IPS-20b (cell line): ENCODE measurements at regions not wholly inside any gene's neighbourhood (a gene's known extent, or its start where the extent isn't known, plus 50 kb on each side); places are given as distances from the start of the nearest gene placed in this dataset.
A peak's percentile ranks its signal among the peaks of the same experiment; 100 is the strongest.

ENCODE experiments used
- H3K27ac ChIP-seq: one replicate; pipeline ENCODE4 v1.5.1; 2013; ENCODE audit warnings: low read length
- H3K27me3 ChIP-seq: 2 replicates; pipeline ENCODE4 v1.6.1; 2013; ENCODE audit warnings: mild to moderate bottlenecking, low read length, inconsistent platforms; ENCODE audit not compliant: insufficient read depth
- H3K36me3 ChIP-seq: 2 replicates; pipeline ENCODE4 v1.6.1; 2013; ENCODE audit warnings: low read depth, mild to moderate bottlenecking, inconsistent platforms, low read length, moderate library complexity; ENCODE audit not compliant: insufficient read depth
- H3K4me1 ChIP-seq: 2 replicates; pipeline ENCODE4 v1.6.1; 2013; ENCODE audit warnings: mild to moderate bottlenecking, control low read depth, inconsistent platforms, low read length, moderate library complexity; ENCODE audit not compliant: insufficient read depth
- H3K4me3 ChIP-seq: 2 replicates; pipeline ENCODE4 v1.5.1; 2013; ENCODE audit warnings: mild to moderate bottlenecking, low read length, inconsistent platforms
- H3K9ac ChIP-seq: 2 replicates; pipeline ENCODE4 v1.6.1; 2013; ENCODE audit warnings: low read depth, mild to moderate bottlenecking, inconsistent platforms, low read length, moderate library complexity
- H3K9me3 ChIP-seq: 2 replicates; pipeline ENCODE4 v1.6.1; 2013; ENCODE audit warnings: mild to moderate bottlenecking, low read depth, low read length, inconsistent platforms; ENCODE audit not compliant: insufficient read depth

DNA sequence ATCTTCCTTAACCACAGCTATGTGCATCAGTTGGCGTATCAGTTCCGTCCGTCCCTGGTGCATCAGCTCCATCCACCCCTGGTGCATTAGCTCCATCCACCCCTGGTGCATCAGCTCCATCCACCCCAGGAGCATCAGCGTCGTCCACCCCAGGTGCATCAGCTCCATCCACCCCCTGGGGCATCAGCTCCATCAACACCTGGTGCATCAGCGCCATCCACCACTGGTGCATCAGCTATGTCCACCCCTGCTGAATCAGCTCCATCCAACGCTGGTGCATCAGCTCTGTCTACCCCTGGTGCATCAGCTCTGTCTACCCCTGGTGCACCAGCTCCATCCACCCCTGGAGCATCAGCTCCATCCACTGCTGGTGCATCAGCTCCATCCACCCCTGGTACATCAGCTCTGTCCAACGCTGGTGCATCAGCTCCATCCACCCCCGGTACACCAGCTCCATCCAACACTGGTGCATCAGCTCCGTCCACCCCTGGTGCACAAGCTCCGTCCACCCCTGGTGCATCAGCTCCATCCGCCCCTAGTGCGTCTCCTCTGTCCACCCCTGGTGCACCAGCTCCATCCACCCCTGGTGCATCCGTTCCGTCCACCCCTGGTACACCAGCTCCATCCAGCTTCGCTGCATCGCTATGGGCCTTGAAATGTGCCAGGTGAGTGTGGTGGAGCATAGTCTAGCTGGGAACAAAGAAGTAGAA is 106.6 kb upstream of the ZBTB40 start:
- Histone ChIP-seq H3K27ac (no peak overlapping the region), H3K9me3 (no peaks in the 10 kb centered on the region), H3K9ac (no peak overlapping the region), H3K4me3 (no peak overlapping the region), H3K27me3 (peaks cover 12% of the 10 kb centered on the region; the same call in 1 of the 2 replicates), H3K36me3 (no peaks in the 10 kb centered on the region), H3K4me1 (no peaks in the 10 kb centered on the region; the same call in 1 of the 2 replicates)

DNA sequence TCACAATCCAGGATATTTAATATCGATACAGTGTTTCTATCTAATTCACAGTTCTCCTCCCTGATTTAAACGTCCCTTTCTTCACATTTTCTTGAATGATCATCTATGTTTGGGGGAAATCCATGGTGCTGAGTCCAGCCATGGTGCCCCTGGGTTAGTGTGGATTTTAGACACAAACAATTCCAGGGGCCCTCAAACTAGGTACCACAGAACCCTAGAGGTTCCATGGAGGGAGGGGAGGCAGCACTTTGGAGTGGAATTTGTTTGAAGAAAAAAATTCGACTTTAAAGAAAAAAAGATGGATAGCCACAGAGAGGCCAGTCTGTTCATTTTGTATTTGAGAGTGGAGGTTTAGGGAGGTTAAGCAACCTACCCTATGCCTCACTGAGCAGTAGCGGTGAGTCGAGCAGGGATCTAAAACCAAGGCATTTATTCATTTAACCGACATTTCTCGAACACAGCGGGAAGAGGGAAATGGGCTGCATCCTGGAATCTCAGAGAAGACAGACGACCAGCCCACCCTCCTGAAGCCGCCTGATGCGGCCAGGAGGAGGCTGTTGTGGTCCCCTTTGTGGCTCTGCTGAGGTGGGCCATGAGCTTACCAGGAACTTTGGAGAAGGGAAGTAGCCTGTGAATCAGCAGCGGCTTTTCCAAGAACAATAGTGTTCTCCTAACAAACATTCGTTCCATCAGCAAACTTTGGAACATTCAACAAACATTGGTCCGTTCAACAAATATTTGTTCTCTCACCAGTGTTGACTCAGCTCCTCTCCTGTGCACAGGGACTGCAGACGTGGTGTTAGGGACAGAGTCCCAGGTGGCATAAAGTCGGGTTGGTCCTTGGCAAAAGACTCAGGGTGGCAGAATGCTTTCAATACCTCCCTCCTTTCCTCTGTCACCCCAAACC is 103.5 kb upstream of the ZBTB40 start:
- Histone ChIP-seq H3K4me3 (no peak overlapping the region), H3K27me3 (peaks cover 26% of the 10 kb centered on the region), H3K27ac (no peak overlapping the region), H3K9me3 (no peaks in the 10 kb centered on the region), H3K4me1 (peaks cover 11% of the 10 kb centered on the region; the same call in 1 of the 2 replicates), H3K9ac (no peak overlapping the region), H3K36me3 (no peaks in the 10 kb centered on the region)

DNA sequence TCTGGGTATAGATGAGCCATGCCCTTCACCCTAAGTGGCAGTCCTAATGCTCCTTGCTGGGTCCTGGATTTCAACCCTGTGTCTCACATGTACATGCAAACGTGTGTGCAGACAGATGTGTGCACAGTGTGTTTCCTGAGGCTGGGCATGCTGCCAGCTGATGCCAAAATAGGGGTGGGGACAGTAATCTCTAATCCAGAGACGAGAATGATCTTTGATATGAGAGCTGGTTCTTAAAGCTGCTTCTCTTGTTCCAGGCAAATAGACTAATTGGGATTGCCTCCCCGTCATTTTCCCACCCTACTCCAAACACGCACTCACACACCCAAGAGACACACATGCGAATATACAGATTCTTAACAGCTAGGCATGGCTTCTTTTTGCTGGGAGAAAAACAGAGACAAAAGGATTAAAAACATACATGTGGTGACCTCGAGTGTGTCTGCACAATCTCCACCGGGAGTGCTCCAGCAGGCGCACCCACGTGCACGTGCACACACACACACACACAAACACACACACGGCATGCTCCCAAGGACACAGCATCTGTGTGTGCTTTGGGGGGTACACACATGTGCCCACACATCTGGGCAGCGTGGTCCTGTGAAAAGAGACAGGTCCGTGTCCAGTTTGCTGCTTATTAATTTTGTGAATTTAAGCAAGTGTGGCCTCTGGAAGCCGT is 102.1 kb upstream of the ZBTB40 start:
- Histone ChIP-seq H3K36me3 (no peaks in the 10 kb centered on the region), H3K4me1 (peaks cover 11% of the 10 kb centered on the region; the same call in 1 of the 2 replicates), H3K27ac (no peak overlapping the region), H3K9me3 (no peaks in the 10 kb centered on the region), H3K27me3 (peaks cover 20% of the 10 kb centered on the region), H3K4me3 (no peak overlapping the region), H3K9ac (no peak overlapping the region)

DNA sequence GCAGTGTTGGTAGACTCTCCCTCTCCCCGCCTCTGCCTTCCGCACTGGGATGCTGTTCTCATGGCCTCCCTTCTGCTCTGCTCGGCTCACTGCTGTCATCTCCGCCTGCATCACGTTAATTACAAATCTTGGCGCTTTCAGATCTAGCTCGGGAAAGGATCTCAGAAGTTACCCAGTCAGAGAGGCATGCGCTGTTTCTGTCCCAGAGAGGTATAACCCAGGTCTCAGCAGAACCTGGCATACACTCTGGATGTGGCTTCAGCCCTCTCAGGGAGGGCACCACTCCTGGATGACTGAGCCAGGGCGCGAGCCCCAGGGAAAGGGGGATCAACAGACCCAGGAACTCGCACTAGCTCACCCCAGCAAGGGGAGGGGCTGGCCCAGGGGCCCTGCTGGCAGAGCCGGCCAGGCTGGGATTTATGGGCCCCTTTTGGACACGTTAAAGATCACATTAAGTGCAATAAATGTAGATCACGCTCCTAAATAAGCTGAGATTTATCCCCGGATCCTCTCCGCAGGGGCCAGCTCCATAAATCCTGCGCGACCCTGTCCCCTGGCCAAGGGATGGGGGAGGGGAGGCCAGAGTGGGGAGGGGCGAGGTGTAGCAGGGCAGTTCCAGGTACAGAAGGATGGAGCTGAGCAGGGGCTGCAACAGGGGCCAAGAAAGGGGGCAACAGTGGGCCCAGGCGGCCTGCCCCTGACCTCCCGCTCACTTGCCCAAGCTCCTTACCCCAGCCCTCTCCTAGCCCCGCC is 101.3 kb upstream of the ZBTB40 start:
- Histone ChIP-seq H3K9me3 (no peaks in the 10 kb centered on the region), H3K9ac (no peak overlapping the region), H3K4me3 (peak overlapping the region; percentile 39; the same call in 1 of the 2 replicates), H3K36me3 (no peaks in the 10 kb centered on the region), H3K27ac (no peak overlapping the region), H3K4me1 (peaks cover 11% of the 10 kb centered on the region; the same call in 1 of the 2 replicates), H3K27me3 (peaks cover 14% of the 10 kb centered on the region)

DNA sequence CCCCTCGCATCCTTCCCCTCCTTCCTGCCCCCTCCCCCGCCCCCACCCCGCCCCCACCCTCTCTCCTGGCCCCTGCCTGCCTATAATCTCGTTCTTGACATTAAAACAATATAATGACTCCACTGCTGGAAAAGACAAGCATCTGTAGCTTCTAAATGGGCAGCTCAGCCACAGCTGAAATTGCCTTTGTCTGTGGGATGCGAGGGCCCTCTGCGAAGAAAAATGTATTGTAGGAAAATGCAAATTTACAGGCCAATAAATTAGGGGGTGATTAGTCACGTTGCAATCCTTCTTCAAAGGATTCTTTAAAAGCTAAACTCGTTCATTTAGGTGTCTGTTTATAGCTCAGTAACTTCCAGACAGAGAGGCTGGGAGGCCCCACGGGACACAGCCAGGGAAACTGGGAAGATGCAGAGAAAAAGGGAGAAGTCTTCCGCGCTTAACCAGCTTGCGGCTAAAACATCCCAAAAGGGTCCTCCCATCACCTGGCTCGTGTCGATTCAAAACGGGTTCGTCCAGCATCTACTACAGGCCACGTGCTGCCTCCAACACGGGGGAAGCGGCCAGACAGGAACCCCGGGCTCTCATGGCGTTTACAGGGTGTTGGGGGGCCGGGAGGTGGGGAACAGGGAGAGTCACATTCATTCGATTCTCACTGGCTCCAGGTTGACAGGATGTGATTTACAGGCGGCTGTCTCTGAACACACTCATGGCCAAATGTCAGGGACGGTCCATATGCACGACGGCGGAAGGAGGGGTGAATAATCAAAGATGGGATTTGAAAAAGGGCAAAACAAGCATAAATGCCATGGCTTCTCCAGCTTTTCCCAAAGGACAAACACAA is 100.5 kb upstream of the ZBTB40 start:
- peaks cover 11% of the 10 kb centered on the region; the same call in 1 of the 2 replicates for H3K4me1 ChIP-seq
- H3K9ac ChIP-seq, result no peak overlapping the region
- peaks cover 14% of the 10 kb centered on the region; the same call in 1 of the 2 replicates for H3K27me3 ChIP-seq
- H3K27ac ChIP-seq, result no peak overlapping the region
- no peaks in the 10 kb centered on the region for H3K36me3 ChIP-seq
- no peak overlapping the region; the same call in 1 of the 2 replicates for H3K4me3 ChIP-seq
- H3K9me3 ChIP-seq, result no peaks in the 10 kb centered on the region

DNA sequence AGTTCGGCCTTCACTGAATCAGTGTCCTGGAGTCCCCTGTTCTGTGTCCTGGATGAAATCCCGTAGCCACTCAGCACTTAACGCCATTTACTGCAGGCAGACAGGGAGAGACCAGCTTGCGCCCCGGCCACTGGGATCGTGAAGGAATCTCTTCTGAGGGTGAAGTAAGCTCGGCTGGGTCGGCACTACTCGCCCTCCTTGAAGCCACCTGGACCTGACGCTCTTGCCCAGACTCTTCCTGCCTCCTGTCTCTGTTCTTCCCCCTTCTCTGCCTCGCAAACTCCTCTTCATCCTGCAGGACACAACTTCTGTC is 99.9 kb upstream of the ZBTB40 start:
- peaks cover 11% of the 10 kb centered on the region; the same call in 1 of the 2 replicates for H3K4me1 ChIP-seq
- no peak overlapping the region for H3K4me3 ChIP-seq
- H3K9ac ChIP-seq, result no peak overlapping the region
- H3K27ac ChIP-seq, result no peak overlapping the region
- no peaks in the 10 kb centered on the region for H3K36me3 ChIP-seq
- peaks cover 14% of the 10 kb centered on the region; the same call in 1 of the 2 replicates for H3K27me3 ChIP-seq
- no peaks in the 10 kb centered on the region for H3K9me3 ChIP-seq

DNA sequence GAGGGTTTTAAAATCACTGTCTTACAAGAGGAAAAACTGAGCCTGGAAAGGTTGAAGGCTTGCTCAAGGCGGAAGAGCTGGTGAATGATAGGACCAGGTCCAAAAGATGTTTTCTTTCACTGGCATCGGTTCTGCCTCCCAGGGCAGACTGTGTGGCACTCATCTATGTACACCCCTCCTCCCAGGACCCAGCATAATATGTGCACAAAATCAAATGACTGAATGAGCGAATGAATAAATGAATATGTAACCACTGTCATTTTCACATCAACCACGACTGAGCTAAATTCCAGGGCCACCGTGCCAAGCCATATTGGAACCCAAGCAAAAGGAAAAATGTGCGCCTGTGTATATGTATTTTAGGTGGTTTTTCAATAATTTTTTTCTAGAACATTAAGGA is 99.3 kb upstream of the ZBTB40 start:
- Histone ChIP-seq H3K9ac (no peak overlapping the region), H3K36me3 (no peaks in the 10 kb centered on the region), H3K27me3 (peaks cover 14% of the 10 kb centered on the region; the same call in 1 of the 2 replicates), H3K9me3 (no peaks in the 10 kb centered on the region), H3K4me3 (no peak overlapping the region), H3K4me1 (peaks cover 11% of the 10 kb centered on the region; the same call in 1 of the 2 replicates), H3K27ac (no peak overlapping the region)

DNA sequence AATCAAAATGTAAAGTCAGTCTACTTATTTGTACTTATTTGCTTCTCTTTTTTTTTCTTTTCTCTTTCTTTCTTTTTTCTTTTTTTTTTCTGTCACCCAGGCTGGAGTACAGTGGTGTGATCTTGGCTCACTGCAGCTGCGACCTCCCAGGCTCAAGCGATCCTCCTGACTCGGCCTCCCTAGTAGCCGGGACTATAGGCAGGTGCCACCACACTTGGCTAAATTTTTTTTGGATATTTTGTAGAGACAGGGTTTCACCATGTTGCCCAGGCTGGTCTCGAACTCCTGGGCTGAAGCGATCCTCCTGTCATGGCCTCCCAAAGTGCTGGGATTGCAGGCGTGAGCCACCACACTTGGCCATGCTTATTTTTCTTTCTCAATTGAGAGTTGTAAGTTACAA is 98.8 kb upstream of the ZBTB40 start:
- no peak overlapping the region for H3K27ac ChIP-seq
- H3K9ac ChIP-seq, result no peak overlapping the region
- H3K9me3 ChIP-seq, result no peaks in the 10 kb centered on the region
- H3K4me1 ChIP-seq, result peaks cover 11% of the 10 kb centered on the region; the same call in 1 of the 2 replicates
- peaks cover 14% of the 10 kb centered on the region; the same call in 1 of the 2 replicates for H3K27me3 ChIP-seq
- H3K4me3 ChIP-seq, result no peak overlapping the region
- no peaks in the 10 kb centered on the region for H3K36me3 ChIP-seq

DNA sequence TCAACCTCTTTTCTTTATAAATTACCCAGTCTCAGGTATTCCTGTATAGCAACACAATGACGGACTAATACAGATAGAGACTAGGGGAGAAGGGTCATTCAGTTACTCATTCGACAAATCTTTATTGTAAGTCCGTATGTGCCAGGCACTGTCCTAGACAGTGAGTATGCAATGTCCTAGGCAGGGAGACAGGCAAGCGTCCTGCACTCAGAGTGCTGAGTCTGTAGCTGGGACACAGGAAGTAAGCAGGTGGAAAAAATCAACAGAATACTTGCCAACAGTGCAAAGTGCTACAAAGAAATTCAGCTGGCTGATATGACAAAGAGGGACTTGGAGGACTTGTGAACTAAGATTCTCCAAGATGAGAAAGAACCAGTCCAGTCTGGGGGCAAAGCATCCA is 92.2 kb upstream of the ZBTB40 start:
- Histone ChIP-seq H3K36me3 (no peaks in the 10 kb centered on the region), H3K4me3 (no peak overlapping the region), H3K27ac (no peak overlapping the region), H3K4me1 (no peaks in the 10 kb centered on the region), H3K9ac (no peak overlapping the region), H3K9me3 (no peaks in the 10 kb centered on the region), H3K27me3 (no peaks in the 10 kb centered on the region; the same call in 1 of the 2 replicates)

DNA sequence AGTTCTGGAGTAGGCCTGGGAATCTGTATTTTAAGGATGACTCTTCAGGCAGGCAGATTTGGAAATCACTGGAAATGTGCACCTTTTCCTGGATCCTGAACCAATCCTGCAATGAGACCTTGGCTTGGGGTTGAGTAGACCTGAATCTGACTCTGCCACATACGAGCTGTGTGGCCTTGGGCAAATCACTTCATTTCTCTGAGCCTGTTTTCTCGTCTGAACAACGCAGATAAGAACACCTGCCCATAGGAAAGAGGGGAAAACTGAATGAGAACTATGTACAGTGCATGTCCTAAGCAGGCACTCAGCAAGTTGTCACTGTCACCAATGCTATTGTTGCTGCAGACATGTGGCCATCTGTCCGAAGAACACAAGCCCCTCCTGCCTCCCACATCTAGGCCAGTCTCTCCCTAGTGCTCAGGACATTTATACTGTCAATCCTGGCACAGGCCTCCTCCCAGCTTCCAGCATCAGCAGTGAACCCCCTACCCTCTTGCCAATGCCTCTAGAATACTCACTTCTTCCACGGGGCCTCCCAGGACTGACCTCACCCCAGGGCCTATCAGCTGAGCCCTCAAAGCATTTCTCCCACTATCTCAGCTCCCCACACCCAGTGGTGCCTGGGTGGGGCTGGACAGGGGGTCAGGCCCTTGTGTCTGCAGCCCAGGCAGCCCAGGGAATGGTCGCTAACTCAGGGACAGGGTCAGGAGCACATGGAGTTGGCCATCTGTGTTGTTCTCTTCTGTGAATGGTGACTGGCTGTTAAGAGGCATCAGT is 88.8 kb upstream of the ZBTB40 start:
- Histone ChIP-seq H3K4me3 (no peak overlapping the region), H3K9me3 (no peaks in the 10 kb centered on the region), H3K36me3 (no peaks in the 10 kb centered on the region), H3K27ac (no peak overlapping the region), H3K4me1 (no peaks in the 10 kb centered on the region), H3K9ac (no peak overlapping the region), H3K27me3 (no peaks in the 10 kb centered on the region; the same call in 1 of the 2 replicates)
